ENCODE measurements at regions not wholly inside any gene's neighbourhood (a gene's known extent, or its start where the extent isn't known, plus 50 kb on each side); places are given as distances from the start of the nearest gene placed in this dataset.
"Not testable (repeated sequence)": the region's sequence is repeated elsewhere in the genome, so short reads cannot be mapped to it uniquely, and the experiment has no call there.

DNA sequence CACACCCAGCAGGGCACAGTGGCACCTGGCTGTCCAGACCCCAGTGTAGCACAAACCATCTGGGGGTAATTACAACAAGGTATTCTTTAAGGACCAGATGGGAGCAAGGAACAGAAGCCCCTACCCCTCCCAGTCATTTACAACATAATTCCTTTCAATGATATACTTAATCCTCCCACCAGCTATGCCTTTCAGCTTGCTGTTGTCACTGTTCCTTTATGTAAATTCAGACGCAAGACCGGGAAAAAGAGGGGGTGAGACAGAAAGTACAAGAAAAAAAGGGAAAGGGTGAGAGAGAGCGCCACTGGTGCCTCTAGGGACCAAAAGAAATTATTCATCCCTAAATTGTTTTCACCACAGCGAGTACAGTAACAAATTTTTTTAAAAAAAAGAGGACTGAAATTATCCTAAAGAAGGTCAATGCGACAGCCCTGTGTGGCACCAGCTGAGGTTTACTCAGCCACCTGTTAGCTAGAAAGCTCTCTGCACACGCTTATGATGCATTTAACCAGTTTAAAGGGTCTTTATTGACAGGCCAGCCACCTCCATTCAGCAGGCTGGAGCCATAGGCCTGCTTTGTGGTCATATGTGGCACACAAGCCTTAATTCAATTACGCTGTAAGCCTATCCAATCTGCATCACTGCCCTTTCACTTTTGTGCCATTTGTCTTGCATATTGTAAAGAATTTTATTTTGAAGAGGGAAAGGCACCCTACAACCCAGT is 210.2 kb upstream of the ISL1 start:
- no peak for DNase-seq

DNA sequence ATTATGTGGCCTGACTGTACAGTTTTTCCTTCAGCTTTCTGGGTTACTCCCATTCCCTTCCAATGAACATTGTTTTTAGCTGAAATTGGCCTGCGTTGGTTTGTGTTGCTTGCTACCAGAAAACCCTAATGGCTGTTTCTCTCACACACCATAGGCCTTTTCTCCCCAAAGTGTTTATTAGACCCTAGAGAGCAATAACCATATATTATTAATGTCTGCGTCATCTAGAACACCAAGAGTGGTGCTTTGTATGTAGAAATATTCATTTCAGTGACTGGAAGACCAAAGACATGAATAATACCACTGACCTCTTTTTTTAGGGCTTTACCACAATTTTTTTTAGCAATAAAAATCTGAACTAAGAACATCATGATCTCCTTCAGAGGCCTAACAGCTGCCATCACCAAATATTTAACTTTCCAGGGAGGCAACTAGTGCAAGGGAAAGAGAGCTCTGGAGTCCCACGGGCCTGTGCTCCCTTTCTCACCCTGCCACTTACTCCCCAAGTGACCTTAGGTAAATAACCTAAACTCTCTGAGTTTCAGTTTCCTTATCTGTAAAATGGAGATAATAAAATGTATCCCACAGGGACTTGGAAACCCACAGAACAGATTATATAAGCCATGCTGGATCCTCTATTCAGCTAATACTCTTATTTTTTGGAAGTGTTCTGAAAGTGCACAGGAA is 201.9 kb upstream of the ISL1 start:
- DNase-seq: no peak

DNA sequence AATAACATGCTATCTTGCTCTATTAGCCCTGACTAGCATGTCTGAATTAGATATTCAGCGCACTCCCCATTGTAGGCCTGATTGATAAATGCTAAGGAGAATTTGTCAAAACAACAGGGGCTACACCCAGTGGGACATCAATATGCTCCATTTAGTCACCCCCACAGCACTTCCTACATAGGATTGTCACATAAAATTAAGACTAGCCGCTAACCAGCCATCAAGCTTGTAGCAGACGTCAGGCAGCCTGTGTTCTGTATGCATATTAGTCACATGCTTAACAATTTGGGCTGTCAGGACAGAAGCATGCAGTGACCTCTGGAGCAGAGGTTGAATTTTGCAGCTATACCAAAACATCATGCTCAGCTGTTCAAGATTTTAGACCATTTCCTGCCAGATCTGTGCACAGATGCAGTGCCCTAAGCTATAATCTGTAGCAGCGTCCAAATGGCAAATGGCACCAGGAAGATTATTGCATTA is 197.4 kb upstream of the ISL1 start:
- DNase-seq: no peak

DNA sequence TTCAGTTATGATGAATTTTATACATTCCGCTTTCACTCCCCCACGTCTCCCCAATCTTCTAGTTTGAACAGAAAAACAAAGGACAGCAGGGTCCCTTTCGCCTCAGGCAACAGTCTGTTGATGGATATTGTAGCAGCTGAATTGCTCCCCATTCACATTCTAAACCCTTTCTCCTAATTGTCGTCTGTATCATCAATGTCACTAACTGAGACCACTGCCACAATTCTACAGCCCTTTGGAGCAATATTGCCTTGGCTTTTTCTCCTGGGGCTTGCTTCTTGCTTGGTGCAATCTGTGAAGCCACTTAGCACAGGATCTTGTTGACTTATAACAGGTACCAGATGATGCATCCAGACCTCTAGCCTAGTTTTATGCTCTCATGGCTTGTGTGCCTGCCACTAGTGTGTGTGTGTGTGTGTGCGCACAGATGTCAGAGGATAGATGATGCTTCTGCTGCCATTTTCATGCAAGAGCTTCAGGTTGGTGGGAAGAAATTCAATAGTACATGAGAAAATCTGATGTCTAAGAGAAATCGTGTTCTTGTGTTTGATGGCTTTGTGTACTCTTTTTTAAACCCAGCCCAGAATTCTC is 195.2 kb upstream of the ISL1 start:
- no peak for DNase-seq

DNA sequence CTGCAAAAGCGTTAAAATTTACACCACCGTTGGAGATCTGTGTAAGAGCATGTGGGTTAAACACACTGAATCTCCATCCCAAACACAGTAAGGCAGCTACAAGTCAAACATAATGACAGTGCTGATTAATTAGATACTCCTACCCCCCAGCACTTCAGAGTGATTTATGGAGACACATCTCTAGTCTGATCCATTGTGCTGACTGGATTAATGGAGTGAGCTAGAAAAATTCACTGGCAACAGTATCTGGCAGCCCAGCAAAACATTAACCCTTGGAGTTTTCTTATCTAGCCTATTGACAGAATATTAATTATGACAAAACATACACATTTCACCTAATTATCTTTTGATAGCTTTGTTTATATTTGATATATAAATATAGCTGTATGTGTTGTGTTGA is 188.6 kb upstream of the ISL1 start:
- no peak for DNase-seq

DNA sequence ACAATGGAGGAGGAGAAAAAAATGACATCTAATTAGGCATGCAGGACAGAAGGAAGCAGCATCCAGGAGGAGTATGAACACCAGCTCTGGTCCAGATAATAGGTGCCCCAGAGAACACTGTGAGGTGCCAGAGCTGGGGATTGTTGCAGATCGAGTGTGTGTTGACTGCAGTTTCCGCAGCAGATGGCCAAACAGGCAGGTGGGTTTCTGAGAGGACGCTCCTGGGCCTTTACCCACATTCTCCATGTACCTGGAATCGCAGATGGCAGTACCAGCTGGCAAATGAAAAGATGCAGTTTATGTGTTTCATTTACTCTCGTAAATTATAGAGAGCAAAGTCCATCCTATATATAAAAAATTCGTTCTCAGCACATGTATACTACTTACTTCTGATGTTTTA is 182.2 kb upstream of the ISL1 start:
- no peak for DNase-seq

DNA sequence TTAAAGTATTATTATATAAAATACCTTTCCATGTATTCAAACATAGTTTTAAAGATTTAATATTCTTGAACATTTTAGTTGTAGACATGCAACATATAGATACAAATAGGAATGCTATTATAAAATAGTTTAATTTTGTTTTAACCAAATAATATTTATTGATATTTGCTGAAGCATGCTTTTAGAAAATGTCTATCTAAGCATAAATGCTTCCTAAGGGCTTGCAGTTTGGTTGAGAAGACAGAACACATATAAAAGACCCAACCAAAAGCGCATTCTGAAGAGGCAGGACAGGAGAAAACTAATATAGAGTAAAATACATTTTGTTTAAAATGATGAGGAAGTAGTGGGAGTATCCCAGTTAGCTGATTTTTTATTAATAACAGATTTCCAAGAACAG is 181.5 kb upstream of the ISL1 start:
- no peak for DNase-seq

DNA sequence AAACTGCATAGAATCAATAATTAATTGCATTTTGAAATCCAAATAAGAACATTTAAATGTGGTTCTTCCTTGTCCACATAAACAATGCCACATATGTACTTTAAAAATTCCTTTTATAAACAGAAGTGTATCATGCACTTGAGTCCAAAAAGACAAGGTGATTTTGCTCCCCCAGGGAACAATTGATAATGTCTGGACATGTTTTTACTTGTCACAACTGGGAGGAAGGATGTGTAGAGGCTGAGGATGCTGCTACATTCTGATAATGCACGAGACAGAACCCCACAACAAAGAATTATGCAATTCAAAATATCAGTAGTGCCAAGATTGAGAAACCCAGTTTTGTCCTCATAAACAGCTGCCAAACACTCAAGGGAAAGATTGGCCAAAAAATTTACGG is 181.1 kb upstream of the ISL1 start:
- no peak for DNase-seq

DNA sequence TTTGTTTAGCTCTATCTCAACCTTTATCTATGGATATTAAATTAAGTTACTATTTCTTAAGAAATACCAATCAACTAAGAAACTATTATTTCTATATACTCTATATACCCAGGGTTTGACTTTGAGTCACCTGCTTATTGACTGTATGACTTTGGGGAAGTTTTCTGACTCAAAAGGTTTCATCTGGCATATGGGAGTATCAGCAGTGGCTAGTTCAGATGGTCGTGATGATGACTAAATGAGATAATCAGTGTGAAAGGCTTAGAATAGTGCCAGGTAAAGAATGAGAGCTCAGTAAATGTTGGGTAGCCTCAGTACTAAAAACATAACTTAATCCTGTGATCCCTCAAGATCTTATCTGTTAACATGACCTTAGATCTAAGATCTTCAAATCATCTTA is 179.7 kb upstream of the ISL1 start:
- no peak for DNase-seq

DNA sequence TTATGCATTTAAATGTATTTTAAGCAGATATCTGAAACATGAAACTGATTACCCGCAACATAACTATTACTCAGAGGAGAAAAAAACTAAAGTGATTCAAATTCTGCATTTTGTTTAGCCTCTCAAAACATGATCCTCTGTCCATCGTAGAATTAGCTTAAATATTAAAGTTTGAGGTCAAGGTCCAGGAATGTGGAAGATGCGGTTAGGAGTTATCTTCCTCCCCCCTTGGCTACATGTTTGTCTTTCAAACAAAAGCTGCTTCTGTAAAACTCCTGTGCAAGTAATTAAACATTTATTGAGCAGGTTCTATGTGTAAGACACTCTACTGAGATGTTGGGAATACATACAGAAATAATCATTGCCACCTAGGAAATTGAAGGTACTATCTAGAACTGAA is 175.0 kb upstream of the ISL1 start:
- DNase-seq: no peak

DNA sequence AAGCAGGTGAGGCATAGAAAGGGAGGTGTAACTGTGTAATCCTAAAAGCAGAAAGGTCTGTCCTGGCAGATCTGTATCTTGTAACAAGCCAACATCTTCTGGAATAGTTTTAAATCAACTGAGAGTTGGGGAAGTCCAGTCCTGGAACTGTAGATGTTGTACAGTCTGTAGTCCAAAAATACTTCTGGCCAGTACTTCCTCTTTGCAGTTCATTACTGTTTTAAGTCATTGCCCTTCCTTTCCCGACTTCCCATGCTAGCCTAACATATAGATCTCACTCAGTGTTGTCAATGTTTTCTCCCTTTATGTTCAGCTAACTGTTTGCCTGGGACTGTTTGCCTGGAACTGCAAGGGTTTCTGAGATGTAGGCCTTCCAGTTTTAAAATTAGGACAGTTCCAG is 168.5 kb upstream of the ISL1 start:
- no peak for DNase-seq

DNA sequence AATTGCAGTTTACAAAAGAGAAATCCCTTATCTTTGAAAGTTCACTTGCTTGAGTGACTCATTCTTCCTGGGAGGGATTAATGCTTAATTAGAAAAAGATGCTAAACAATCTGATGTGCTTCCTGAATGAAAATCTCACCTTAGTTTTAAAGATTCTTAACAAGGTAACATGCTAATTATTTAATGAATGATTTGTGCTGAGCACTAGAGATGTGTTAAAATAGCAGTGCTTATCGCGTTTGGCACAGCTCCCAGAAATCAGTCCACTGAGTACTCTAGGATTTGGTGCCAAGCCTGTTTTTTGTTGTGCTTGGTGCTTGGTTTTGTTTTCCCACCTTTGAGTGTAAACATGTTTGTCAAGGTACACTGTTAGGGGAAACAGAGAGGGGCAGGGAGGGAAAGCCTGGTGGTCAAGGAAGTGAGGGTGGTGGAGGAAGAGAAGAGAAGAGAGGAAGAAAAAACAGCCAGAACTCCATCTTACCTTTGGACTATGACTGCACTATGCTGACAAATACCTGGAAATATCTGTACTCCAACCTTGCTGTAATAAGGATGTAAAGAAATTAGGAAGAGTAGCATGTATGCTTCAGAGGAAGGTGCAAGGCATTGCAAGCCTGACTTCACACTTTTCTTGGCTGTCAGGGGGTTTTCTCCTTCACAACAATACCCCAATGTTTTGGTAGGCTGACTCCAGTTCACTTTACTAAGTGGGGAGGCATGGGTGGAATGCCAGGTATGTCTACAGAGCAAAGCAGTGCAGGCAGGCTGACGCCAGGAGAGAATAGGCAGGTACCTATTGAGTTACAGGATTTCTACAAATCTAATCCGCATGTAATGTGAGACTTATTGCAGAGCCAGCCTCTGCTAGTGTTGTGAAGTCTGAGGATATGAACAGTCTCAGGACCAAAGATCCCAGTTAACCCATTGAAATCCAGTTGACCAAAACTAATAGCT is 157.2 kb upstream of the ISL1 start:
- peak; percentile 48 for DNase-seq

DNA sequence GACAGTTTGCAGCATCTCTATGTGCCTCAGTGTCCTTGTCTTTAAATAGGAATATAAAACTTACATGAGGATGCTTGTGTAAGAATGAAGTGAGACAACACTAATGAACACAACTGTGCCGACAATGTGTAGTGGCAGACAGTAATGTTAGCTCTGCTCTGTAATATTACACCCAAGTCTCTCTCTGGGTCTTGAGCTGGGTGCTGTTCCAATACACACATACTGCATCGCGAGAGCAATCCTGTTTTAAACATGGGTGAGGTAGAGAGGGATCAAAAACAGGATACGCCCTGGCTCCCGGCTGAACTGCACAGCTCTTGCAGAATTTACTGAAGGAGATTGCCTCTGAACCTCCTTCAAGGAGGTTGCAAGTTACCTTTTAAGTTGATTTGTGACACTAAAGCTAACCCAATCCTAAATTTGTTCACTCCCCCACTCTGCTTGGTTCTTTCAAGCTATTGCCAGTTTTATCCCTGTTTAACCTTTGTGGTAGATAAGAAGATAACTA is 155.2 kb upstream of the ISL1 start:
- no peak for DNase-seq

DNA sequence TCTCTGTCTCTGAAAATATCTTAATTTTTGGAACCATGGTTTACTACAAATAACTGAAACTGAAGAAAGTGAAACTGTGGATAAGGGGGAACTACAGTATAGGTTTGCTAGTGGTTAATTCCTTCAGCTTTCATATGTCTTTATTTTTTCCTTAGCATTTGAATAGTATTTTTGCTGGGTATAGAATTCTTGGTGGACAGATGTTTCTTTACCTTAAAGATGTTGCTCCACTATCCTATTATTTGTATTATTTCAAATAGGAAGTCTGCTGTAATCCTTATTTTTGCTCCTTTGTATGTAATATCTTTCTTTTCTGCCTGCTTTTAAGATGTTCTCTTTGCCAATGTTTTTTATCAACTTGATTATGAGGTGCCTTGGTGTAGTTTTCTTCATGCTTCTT is 152.9 kb upstream of the ISL1 start:
- DNase-seq: no peak

DNA sequence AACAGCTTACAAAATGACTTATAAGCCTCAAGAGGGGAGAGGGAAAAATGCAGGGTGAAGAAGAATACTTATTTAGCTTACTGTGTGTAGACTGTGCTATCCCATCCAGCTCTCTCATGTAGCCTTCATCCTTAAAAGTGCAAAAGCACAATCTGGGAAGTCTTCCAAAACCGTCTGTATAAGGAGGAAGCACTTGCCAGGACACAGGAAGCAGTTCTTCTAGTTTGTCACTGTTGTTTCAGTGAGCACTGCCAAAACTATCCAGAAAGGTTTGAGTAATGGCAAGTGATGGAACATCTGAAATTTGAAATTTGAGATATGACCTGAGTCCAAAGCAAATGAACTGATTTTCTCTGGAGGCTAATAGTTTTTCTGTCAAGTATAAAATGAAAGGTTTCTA is 140.8 kb upstream of the ISL1 start:
- no peak for DNase-seq

DNA sequence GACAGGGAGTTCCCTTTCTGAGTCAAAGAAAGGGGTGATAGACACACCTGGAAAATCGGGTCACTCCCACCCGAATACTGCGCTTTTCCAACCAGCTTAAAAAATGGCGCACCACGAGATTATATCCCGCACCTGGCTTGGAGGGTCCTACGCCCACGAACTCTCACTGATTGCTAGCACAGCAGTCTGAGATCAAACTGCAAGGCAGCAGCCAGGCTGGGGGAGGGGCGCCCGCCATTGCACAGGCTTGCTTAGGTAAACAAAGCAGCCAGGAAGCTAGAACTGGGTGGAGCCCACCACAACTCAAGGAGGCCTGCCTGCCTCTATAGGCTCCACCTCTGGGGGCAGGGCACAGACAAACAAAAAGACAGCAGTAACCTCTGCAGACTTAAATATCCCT is 132.3 kb upstream of the ISL1 start:
- DNase-seq: not testable (repeated sequence)

DNA sequence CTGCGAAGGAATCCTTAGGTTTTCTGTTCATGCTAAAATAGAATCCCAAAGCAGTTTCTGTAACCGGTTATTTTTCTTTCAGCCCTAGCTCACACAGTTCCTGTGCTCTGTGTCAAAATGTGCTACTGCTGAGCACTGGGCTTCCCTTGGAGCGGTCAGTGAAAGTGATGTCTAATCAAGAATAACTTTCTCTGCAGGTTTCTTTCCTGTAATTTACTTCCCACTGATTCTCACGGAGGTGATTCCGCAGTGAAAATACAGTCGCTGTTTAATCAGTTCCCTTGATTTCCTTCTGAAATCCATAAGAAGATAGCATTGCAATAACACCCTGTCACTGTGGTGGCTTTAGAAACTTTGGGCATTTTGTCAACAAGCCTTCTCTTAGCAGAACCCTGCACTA is 112.0 kb upstream of the ISL1 start:
- no peak for DNase-seq

DNA sequence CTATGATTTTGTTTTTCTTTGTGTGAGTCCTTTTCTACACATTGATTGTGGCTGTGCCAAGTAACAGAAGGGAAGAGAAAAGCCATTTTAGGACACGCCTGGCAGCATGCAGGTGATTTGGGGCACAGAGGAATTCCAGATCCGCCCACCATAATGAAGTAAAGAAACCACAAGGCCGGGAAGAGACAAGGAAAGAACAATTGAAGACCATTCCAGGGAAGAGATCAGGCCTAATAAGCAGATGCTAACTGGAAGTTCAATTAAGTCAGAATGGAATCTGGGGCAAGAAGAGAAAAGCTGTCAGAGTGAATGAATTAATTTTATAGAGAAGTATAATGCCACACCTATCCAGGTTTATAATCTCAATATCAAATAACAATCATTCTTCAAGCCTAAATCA is 110.2 kb upstream of the ISL1 start:
- DNase-seq: no peak

DNA sequence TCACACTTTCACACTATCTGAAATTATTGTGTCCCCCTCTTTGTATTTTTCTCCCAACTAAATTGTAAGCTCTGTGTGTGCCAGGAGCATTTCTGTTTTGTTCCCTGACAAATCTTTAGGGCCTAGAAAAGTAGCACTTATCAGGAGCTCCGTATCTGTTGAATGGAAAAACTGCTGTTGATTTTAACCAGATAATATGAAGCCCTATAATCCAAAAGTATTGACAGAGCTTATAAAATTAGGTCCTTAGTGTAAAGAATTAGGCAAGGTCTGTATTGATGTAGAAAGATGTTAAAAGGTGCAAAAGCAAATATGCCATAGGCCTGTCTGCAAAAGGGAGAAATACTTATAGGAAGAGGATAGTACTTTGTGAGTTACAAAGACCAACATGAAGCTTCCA is 109.4 kb upstream of the ISL1 start:
- DNase-seq: no peak

DNA sequence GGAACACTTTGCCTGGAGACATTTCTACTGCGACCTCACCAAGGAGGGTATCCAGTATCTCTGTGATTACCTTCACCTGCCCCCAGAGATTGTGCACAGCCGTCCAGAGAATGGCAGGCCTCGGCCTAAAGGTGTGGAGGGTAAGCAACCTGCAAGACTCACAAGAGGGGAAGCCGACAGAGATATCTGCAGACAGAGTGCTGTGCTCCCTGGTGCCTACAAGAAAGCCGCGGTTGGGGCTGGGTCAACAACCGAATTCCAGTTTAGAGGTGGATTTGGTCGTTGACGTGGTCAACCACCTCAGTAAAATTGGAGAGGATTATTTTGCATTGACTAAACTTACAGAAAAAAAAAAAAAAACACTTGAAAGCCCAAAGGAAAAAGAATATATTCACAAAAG is 107.8 kb upstream of the ISL1 start:
- DNase-seq: no peak

DNA sequence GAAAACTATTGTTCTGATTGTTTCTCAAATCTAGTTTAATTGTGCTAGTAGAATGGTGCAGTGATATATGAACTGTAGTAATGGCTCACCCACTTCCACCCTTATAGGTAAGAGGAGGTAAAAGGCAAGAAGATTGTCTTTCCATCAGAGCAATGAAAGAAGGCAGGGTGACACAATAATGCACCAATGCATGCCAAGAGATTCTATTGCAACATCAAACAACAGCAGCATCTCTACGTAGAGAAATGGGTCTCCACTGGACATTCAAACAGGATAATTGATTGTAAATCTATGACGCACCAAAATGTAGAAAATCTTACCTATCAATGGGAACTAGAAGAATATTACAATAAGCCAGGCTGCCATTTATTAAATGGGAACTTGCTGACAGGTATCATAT is 107.0 kb upstream of the ISL1 start:
- DNase-seq: no peak

DNA sequence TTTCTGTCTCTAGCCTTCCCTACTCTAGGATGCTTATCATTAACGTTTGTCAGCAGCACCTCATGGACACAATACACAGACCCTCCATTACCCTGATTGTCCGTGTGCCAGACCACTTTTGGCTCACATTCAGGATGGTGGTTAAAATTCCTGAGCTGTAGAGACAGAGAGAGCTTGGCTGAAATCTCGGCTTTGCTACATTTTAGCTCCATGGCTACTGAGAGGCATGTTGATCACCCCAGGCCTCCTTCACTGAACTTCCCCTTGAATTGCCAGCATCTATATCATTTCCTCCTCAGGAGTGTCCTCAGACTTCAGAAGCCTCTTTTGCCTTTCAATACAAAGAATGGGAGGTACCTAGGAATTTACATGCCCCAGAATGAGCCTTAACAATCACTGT is 104.7 kb upstream of the ISL1 start:
- DNase-seq: no peak
